ENCODE measurements at regions not wholly inside any gene's neighbourhood (a gene's known extent, or its start where the extent isn't known, plus 50 kb on each side); places are given as distances from the start of the nearest gene placed in this dataset.

GRCh38 chr3:66602691-66603090 is 101.9 kb upstream of the LRIG1 start:
- no peak for TF ChIP-seq POLR2A (IDR thresholded peaks at IDR 0.05; ENCODE audit: low read depth, low read length)
- no peak for TF ChIP-seq TAF1 (IDR thresholded peaks at IDR 0.05; ENCODE audit: borderline replicate concordance, low read depth, low read length)
- TF ChIP-seq POLR2AphosphoS5 (IDR thresholded peaks at IDR 0.05; ENCODE audit: low read depth, low read length) = no peak

Measured in GM12892 (cell line).